Activated T-cell treated with anti-CD3 and anti-CD28 coated beads, Interleukin-2, amount 50 U/mL, for 4 hours (primary cell): ENCODE measurements at regions not wholly inside any gene's neighbourhood (a gene's known extent, or its start where the extent isn't known, plus 50 kb on each side); places are given as distances from the start of the nearest gene placed in this dataset.
A peak's percentile ranks its signal among the peaks of the same experiment; 100 is the strongest.
"Not testable (repeated sequence)": the region's sequence is repeated elsewhere in the genome, so short reads cannot be mapped to it uniquely, and the experiment has no call there.

Source experiments
- ATAC-seq, 2 donors: fragments of 200-7000 bp; cut with Tn5 transposase; one replicate each; pipeline ENCODE4 v1.10.0; 2021
- DNase-seq: peaks from one replicate; pipeline ENCODE4 v3.0.0-alpha.2; 2020
- H3K27me3 Mint-ChIP-seq: one replicate; pipeline ENCODE4 v1.8.0; 2021; ENCODE audit warnings: low read depth, mixed read lengths
- H3K36me3 Mint-ChIP-seq: one replicate; pipeline ENCODE4 v1.8.0; 2022; ENCODE audit warnings: mixed read lengths; ENCODE audit not compliant: insufficient read depth
- H3K4me1 Mint-ChIP-seq: one replicate; pipeline ENCODE4 v1.8.0; 2021; ENCODE audit warnings: low read depth, mixed read lengths
- H3K4me3 Mint-ChIP-seq: one replicate; pipeline ENCODE4 v1.8.0; 2021; ENCODE audit warnings: mild to moderate bottlenecking, moderate library complexity, mixed read lengths
- H3K9me3 Mint-ChIP-seq: one replicate; pipeline ENCODE4 v1.8.0; 2021; ENCODE audit warnings: mixed read lengths

DNA sequence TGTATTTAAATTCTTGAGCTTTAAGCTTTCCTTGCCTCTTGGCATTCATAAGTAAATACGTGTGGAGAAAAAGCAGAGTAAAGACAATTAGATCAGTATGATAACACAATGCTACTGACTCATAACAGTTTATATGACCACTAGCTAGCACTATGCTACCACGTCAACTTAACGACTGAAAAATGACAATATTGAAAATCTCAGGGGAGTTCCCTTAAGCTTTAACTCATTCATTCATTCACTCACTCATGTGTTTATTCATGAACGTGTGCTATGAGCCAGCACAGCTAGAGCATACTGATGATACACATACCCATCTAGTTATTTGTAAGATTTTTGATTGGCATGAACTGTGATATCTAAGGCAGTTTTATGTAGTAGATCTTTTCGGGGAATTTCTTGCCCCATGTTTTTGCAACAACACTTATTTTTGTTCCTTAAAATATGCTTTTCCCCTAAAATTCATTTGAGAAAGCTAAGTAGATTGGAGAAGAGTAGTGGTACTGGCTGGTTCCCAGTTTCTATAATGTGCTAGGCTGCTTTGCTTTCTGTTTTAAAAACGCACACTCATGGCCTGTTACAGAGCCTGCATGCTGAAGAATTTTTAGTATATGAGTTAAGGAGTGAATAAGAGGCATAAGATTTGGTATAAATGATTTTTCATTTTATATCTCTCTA, 57.4 kb upstream of the ACBD5 start:
- DNase-seq (no peak), ATAC-seq (peak in 1 of 2 donors; percentile 28)
- peaks cover 10% of the 10 kb centered on the region for H3K27me3 Mint-ChIP-seq
- H3K9me3 Mint-ChIP-seq = no peaks in the 10 kb centered on the region
- peaks cover 3% of the 10 kb centered on the region for H3K4me1 Mint-ChIP-seq
- no peaks in the 10 kb centered on the region for H3K36me3 Mint-ChIP-seq
- no peak overlapping the region for H3K4me3 Mint-ChIP-seq

DNA sequence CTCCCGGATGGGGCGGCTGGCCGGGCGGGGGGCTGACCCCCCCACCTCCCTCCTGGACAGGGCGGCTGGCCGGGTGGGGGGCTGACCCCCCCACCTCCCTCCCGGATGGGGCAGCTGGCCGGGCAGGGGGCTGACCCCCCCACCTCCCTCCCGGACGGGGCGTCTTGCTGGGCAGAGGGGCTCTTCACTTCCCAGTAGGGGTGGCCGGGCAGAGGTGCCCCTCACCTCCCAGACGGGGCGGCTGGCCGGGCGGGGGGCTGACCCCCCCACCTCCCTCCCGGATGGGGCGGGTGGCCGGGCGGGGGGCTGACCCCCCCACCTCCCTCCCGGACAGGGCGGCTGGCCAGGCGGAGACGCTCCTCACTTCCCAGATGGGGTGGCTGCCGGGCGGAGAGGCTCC, 55.7 kb upstream of the ACBD5 start:
- H3K27me3 Mint-ChIP-seq, H3K4me3 Mint-ChIP-seq, H3K4me1 Mint-ChIP-seq, H3K36me3 Mint-ChIP-seq, ATAC-seq, DNase-seq, H3K9me3 Mint-ChIP-seq: not testable (repeated sequence)

GRCh38 chr10:27291253-27291895, 50.8 kb upstream of the ACBD5 start:
- peak overlapping the region; percentile 71 for H3K4me3 Mint-ChIP-seq
- H3K36me3 Mint-ChIP-seq, H3K9me3 Mint-ChIP-seq, H3K27me3 Mint-ChIP-seq, DNase-seq: not testable (repeated sequence)
- peaks cover 14% of the 10 kb centered on the region for H3K4me1 Mint-ChIP-seq
- ATAC-seq = peak in 1 of 2 donors; percentile 38
